Muscle of back (tissue), 3 donors: ENCODE measurements at regions not wholly inside any gene's neighbourhood (a gene's known extent, or its start where the extent isn't known, plus 50 kb on each side); places are given as distances from the start of the nearest gene placed in this dataset.
"Not testable (repeated sequence)": the region's sequence is repeated elsewhere in the genome, so short reads cannot be mapped to it uniquely, and the experiment has no call there.

Experiments used
- DNase-seq, 3 donors: peaks; one replicate each; pipeline versions ENCODE4 v3.0.0 to v3.0.0-alpha.2; 2013

DNA sequence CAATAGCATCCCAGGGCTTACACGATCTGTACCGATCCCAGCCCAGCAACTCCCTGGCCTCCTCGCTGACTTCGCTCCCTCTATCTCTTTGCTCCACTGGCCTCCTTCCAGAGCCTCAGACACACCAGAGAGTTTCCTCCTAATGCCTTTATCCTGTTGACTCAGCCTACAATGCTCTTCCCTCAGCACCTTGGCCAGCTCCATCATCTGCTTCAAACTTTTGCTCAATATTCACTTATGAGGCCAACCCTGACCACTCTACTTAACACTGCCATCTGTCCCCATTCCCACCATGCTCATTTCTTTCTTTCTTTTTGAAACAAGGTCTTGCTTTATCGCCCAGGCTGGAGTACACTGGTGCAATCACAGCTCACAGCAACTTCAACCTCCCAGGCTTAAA lies 180.9 kb downstream of the CEP170 start:
- DNase-seq: not testable (repeated sequence)

DNA sequence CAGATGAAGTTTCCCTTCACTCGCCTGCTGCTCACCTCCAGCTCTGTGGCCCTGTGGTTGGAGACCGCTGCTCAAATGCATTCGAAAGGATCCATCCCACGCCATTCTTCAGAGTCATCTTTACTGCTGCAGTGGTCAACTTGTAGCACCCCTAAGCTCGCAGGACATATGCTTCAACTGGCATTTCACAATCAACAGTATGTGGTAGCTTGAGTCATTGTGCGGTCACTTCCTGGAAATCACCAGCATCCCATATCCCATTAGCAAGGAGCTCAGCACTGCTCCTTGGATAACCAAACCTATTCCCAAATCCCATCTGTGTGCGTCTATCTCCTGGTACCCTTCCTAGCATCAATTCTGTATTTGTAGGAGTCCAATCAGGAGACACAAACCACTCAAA lies 188.0 kb downstream of the CEP170 start:
- DNase-seq: not testable (repeated sequence)

DNA sequence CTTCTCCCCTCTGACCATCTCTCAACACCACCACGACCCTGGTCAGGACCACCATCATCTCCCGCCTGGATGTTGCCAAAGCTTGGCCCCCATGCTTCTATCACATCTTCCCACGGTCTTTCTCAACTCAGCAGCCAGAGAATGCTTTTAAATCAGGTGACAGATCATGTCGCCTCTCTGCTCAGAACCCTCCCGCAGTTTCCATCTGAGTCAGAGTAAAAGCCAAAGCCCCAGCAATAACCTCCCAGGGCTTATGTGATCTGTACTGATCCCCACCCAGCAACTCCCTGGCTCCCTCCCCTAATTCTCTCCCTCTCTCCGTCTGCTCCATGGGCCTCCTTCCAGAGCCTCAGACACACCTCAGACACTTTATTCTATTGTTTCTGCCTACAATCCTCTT lies 193.1 kb downstream of the CEP170 start:
- DNase-seq: not testable (repeated sequence)

DNA sequence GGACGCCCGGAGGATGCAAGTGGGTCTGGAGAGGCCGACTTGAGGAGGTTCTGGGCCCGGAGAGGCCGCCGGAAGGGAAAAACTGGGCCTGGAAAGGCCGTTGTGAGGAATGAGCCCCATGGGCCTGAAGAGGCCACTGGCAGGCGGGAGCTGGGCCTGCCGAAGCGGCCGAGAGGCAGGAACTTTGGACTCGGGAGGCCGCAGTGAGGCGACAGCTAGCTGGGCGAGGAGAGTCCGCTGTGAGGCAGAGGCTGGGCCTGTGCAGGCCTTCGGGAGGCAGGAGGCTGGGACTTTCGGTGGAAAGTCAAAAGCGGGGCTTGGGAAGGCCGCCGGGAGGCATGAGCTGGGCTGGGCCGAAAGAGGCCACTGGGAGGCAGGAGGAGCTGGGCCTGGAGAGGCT lies 199.6 kb downstream of the CEP170 start:
- not testable (repeated sequence) for DNase-seq

DNA sequence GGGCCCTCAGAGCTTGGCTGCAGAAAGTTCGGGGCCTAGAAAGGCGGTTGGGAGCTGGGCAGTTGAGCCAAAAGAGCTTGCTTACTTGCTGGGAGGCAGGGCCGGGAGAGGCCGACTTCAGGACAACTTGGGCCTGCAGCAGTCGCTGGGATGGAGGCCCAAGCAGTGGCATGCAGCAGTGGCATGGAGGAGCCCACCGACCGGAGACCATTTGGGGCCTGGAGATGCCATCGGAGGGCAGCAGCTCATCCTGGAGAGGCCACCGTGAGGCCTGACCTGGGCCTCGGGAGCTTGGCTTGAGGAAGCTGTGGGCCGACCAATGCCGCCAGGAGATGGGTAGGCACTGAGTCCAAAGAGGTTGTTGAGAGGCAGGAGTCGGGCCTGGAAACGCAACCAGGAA lies 200.0 kb downstream of the CEP170 start:
- DNase-seq: not testable (repeated sequence)

DNA sequence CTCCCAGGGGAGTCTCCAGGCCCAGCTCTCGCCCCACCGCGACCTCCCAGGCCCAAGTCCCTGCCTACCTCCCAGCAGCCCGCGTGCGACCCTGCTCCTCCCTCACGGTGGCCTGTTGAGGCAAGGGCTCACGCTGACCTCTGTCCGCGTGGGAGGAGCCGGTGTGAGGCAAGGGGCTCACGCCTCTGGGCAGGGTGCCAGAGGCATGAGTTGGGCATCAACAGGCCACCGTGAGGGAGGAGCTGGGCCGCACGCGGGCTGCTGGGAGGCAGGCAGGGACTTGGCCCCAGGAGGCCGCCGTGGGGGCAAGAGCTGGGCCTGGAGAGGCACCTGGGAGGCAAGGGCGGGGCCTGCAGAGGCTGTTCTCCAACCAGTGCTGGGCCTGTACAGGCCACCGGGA lies 200.4 kb downstream of the CEP170 start:
- DNase-seq: not testable (repeated sequence)

DNA sequence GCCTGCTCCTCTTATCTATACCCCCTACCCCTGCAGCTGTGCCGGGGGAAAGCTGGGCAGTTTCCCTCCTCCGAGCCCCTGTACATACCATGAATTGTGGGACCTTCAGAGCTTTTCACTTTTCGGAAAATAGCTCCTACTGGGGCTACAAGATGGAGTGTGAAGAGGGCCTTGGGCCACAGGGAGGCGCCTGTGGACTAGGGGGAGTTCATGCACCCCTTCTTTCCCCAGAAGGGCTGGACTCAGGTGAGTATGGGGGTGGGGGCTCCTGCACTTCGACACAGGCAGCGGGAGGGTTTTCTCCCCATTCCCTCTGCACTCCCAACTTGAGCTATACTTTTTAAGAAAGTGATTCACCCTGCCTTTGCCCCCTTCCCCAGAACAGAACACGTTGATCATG lies 202.0 kb downstream of the CEP170 start:
- DNase-seq: not testable (repeated sequence)

DNA sequence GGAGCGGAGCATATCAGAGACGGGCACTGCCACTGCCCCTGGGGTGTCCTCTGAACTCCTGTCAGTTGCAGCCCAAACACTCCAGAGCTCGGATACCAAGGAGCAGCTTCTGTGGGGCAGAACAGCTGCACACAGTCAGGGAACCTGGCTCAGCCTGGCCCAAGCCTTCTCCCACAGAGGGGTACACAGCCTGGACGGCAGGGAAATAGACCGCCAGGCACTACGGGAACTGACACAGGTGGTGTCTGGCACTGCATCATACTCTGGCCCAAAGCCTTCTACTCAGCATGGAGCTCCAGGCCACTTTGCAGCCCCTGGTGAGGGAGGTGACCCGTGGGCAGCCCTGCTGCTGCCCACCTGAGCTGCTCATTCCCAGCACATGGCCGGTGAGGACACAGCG lies 204.5 kb downstream of the CEP170 start:
- not testable (repeated sequence) for DNase-seq

DNA sequence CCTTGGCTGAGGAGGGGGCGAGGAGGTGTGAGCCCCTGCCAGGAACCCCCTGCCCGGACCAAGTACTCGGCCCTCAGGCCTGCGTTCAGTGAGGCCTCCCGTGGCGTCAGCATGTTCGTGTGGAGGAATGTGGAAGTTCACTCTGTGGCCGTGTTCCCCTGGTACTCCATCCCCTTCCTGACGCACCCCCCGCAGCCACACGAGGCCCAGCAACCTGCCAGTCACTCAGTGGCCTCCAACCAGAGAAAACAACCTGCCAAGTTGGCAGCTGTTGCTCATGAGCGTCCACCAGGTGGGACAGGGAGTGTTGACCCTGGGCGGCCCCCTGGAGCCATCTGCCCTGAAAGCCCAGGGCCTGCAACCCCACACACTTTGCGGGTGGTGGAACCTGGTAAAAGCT lies 205.4 kb downstream of the CEP170 start:
- DNase-seq: not testable (repeated sequence)

DNA sequence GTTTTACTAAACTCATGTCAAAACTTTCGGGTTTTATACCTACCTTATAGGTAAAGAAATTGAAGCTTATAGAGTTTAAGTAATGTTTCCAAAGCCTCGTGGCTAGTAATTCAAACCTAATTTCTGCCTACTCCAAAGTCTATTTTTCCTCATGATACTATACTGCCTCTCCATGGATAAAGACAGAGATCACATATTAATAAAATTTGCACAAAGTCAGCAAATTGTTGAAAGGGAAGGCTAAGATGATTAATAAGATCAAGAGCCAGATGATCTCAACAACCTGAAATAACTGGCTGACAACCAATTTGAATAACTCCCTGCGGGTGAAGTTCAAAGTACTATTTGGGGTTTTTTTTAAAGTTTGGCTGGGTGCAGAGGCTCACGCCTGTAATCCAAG lies 233.7 kb downstream of the CEP170 start:
- not testable (repeated sequence) for DNase-seq

DNA sequence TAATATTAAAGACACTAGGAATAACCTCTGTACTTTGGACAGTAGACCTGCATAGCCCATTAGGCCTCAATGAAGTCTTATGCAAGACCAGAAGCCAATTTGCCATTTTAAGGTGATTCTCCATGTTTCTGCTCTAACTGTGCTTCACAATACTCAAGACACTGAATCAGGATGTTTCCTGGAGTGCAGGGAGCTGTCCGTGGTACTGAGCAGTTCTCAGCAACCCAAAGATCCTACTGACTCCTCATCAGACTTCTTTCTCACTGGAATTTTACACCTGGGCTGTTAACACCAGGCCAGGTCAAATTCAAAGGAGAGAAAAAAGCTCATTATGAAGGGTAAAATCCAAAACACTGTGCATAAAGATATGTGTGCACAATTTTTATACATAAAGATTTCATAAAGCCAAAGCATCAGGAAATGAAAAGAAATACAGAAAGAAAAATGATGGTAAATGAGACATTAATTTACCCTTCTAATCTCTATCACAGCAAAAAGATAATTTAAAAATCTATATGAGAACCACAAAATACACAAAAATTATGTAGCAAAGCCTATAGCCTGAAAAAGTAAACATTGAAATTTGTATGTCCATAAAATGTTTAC lies 235.9 kb downstream of the CEP170 start:
- not testable (repeated sequence) for DNase-seq

DNA sequence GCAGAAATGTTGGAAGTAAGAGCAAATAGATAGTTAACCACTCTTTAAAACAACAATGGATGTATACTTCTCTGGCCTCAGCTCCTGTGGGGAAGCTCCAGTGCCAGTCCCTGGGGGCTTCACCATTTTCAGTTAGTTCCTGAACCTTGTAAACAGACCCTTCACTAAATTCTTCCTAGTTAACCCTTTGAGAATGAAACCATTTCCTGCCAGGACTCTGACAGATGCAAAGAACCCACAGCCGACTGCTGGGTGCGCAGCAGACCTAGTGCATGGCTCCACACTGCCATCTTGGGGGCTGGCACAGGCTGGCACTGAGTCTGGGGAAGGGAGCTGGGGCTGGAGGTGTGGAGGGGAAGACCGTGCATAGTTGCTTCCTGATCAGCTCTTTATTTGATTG lies 244.4 kb downstream of the CEP170 start:
- DNase-seq: not testable (repeated sequence)

DNA sequence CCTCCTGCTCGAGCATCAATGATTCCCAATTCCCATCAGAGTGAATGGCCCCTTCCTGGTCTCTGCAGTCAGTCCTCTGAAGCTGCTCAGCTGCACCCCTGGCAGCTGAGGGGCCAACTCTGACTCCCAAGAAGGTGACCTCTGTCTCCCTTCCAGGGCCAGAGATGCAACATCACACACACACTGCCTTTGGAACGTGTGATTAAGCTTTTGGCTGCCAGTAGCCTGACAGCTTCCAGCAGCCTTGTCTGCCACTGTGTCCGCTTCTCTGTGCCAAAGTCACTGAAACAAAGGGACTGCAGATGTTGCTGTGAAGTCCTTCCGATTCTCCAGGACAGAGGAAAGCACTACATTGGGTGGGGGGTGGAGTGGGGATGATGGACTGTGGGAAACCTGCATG lies 254.1 kb downstream of the CEP170 start:
- peak in 1 of 3 donors; percentile 0 for DNase-seq

DNA sequence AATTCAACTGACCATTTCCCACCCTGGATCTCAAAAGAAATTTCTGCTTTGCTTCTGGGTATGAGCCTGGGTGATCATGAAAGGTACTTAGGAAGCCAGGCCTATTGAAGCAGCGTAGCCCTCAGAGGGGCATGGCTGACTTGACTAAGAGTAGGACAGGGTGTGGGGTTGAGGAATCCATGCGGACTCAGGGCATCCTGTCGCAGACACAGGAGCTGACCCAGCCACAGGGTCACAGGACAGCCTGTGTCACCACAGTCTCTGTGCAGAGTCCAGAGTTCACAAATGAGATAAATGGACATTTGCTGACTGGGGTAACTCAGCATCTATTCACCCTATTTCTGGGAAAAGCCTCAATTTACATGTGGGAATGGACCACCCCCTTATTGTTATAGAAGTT lies 262.3 kb downstream of the CEP170 start:
- not testable (repeated sequence) for DNase-seq

DNA sequence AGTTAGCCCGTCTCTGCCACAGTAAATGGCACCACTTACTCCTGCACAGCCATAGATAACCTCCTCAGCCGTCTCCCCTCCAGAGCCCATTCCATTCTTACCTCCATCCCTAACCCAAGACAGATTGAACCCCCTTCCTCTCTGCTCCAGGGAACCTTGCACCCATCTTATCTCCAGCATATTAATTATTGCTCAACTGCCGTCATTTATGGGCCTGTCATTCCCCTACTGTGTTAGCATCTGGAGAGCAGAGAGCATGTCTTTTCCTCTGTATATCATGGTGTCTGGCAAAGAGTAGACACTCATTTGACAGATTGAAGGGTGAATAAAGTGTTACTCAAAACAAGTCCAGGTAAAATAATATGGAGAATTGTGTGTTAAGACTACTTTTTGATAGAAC lies 270.0 kb downstream of the CEP170 start:
- not testable (repeated sequence) for DNase-seq

DNA sequence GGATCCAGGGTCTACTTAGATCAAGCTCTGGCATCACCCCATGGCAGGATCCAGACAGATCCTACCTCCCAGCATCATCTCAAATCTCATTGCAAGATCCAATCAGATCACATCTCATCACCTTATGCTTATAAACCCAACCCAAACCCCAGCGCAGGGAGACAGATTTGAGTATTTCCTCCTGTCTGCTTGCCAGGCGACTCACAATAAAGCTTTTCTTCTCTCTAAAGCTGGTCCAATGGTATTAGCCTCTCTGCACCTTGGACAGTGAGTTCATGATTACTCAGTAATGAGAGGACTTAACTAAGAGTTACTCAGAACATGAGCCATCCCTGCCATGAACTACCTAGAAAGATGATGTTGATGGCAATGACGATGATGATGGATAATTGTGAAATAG lies 281.7 kb downstream of the CEP170 start:
- peak in 1 of 3 donors; percentile 0 for DNase-seq

DNA sequence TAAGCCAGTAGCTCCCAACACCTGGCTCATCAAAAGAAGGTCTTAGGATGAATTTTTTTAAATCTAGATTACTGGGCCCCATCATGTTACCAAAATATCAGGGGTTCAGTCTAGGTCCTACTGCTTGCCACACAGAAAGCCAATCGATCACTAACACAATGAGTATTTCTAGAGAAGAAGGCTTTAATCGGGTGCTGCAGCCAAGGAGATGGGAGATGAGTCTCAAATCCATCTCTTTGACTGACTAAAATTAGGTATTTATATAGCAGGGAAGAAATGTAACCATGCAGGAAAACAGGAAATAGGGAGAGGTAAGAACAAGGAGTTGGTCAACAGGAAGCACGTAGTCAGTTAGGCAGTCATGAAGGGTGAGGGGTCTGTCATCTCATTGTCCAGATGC lies 288.2 kb downstream of the CEP170 start:
- DNase-seq: no peak

DNA sequence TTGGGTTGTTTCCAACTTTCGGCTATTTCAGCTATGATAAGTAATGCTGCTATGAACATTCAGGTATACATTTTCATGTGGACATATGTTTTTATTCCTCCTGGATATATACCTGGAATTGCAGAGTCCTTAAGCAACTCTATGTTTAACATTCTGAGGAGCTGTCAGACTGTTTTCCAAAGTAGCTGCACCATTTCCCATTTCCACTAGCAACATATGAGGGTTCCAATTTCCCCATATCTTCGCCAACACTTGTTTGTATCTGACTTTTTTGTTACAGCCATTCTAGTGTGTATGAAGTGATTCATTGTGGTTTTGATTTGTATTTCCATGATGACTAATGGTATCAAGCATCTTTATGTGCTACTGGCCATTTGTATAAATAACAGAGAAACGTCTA lies 295.7 kb downstream of the CEP170 start:
- not testable (repeated sequence) for DNase-seq

DNA sequence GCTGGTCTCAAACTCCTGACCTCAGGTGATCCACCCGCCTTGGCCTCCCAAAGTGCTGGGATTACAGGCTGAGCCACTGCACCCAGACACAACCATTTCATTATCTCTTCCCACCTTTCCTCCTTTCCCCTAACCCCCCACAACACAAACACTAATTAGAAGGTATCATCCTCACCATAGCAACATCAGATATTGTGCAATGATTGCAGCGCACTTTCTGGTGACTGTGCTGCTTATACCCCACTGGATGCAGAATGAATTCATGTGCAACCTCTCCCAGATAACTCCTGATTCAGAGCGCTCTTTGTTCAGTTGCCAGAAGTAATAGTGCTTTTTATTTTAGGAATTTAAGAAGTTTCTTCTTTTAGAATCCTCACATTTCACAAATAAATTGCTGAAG lies 300.1 kb downstream of the CEP170 start:
- DNase-seq: not testable (repeated sequence)

DNA sequence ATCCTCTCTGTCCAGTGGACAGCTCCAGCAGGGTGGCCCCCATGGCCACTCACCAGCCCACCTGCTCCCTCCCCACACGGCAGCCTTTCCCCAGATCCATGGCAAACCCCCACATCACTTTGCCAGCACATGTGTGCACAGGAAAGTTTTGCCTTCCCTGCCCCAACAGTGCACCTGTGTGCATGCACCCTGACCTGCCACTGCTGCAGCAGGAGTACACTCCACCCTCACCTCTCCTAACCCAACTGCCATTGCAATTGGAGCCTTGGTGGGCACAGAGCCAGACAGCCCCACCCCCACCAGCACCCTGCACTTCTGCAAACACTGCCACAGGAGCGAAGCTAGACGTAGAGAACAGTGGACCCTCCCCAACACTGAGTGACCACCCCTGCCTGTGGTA lies 308.9 kb downstream of the CEP170 start:
- no peak for DNase-seq

DNA sequence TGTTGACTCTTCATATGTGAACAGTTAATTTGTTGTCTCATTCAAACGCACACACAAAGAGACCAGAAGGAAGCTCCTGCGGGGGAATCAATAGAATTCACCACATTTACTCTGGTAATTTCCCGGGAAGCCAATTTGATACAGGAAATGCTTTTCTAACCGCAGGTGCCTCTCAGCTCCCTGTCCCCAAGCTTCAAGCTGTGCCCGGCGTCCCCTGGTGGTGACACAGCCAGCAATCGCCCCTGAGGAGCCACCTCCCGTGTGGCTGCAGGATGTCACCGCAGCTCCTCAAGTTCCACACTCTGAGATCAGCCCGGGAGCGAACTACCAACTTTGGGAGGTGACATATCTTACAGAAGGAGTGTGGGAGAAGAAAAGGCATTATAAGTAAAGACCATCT lies 318.4 kb downstream of the CEP170 start:
- DNase-seq: not testable (repeated sequence)

DNA sequence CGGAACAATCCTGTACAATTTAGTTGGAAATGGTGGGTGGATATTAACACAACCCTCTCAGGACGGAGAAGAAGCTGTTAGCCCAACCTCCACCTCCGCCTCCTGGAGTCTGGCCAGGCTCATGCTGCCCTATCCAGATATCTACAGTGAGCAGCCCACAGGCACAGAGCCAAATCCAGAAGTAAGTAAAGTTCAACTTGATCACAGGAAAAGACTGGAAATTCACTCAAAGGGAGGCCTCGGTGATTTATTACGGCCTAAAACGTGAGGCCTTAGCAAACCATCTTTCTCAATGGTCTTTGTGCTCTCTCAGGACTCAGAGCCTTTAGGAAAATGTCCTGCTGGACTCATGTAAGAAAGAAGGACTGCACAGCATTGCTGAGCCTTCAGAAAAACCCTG lies 330.4 kb downstream of the CEP170 start:
- DNase-seq: peak in 2 of 3 donors; percentile 51

DNA sequence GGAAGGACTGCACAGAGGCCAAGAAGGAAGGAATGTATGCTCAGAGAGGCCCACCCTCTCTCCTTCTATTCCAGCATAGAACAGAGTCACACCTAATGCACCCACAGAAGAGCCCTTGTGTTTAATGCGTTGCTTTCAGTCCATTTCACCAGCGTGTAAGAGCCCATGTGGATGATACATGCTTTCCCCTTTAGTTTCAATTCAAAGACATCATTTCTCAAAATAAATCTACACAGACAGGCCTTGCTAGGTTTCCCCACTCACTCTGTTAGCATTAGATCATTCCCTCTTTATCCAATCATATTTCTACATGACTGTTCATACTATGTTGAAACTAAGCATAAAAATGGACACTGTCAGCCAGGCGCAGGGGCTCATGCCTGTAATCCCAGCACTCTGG lies 331.5 kb downstream of the CEP170 start:
- not testable (repeated sequence) for DNase-seq

DNA sequence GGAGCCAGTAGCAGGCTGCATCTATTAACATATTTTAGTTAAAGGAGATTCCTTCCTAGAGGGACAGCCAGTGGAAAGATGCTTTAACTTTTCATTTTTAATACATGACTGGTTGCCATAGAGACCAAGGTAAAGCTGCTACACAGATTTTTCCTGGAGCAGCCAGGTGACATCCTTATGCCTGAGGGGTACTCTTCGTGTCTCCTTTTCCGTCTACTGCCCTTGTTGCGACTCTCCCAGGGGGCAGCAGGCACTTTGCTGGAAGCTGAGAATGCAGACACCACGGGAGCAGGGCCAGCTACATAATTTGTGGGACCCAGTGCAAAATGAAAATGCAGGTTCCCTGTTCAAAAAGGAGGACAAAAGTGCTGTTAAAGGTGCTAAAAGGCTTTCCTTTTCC lies 340.4 kb downstream of the CEP170 start:
- not testable (repeated sequence) for DNase-seq
